Small intestine (tissue), 7 donors: ENCODE measurements at regions not wholly inside any gene's neighbourhood (a gene's known extent, or its start where the extent isn't known, plus 50 kb on each side); places are given as distances from the start of the nearest gene placed in this dataset.

ENCODE experiments used
- DNase-seq, 2 donors: peaks; one replicate each; pipeline versions ENCODE4 v3.0.0 to v3.0.0-alpha.2; 2013
- FAIRE-seq: peaks from 2 replicates; lab custom pipeline; 2012; peaks lifted over from hg19 to GRCh38; lab: Jason Lieb, UNC
- H3K27ac ChIP-seq, 3 donors: one replicate each; pipeline ENCODE4 v1.5.1; 2013; ENCODE audit warnings: low read length in 2 of 3, mild to moderate bottlenecking in 2 of 3, control low read depth in 1 of 3, inconsistent platforms in 1 of 3, low read depth in 1 of 3, moderate library complexity in 1 of 3
- H3K27me3 ChIP-seq, 3 donors: one replicate each; pipeline ENCODE4 v1.6.1; 2013; ENCODE audit warnings: low read length in 3 of 3, inconsistent platforms in 1 of 3; ENCODE audit not compliant: control insufficient read depth in 3 of 3, insufficient read depth in 3 of 3
- H3K36me3 ChIP-seq, 3 donors: one replicate each; pipeline ENCODE4 v1.6.1; 2013; ENCODE audit warnings: low read length in 3 of 3, inconsistent platforms in 1 of 3, low read depth in 1 of 3, mild to moderate bottlenecking in 1 of 3, moderate library complexity in 1 of 3; ENCODE audit not compliant: control insufficient read depth in 3 of 3, insufficient read depth in 2 of 3
- H3K4me1 ChIP-seq, 3 donors: one replicate each; pipeline ENCODE4 v1.6.1; 2013; ENCODE audit warnings: low read length in 2 of 3, inconsistent platforms in 1 of 3, low read depth in 1 of 3, mild to moderate bottlenecking in 1 of 3, moderate library complexity in 1 of 3; ENCODE audit not compliant: control insufficient read depth in 3 of 3, insufficient read depth in 2 of 3
- H3K4me3 ChIP-seq, 3 donors: one replicate each; pipeline ENCODE4 v1.5.1; 2013; ENCODE audit warnings: low read length in 3 of 3, control low read depth in 1 of 3, inconsistent platforms in 1 of 3, low read depth in 1 of 3, mild to moderate bottlenecking in 1 of 3, moderate library complexity in 1 of 3
- H3K9me3 ChIP-seq, 2 donors: one replicate each; pipeline ENCODE4 v1.6.1; 2013; ENCODE audit warnings: low read depth in 1 of 2, low read length in 1 of 2; ENCODE audit not compliant: control insufficient read depth in 2 of 2, insufficient read depth in 1 of 2
- WGBS, 3 donors: extraction: QIAGEN DNeasy Blood & Tissue Kit; methylation state at CpG; one replicate each; pipeline ENCODE4 v1.1.7; 2013; 5-methylcytosine and 5-hydroxymethylcytosine counted together
- donor health status: healthy with polysubstance abuse.
- donor health status: control.
- donor health status: control.
- donor health status: Bipolar disorder and iron deficiency.
- donor health status: healthy.

- WGBS, 3 donors: 61 to 68% (median 62%) methylated on average over 5 of the region's 5 CpGs
- no peak for FAIRE-seq
- Histone ChIP-seq H3K27me3 (peaks cover 0 to 4% (median 0%) of the 10 kb centered on the region in 3 donors), H3K4me1 (no peaks in the 10 kb centered on the region), H3K36me3 (no peaks in the 10 kb centered on the region), H3K27ac (no peak overlapping the region), H3K9me3 (no peaks in the 10 kb centered on the region), H3K4me3 (no peak overlapping the region)
- DNase-seq: no peak
These were observed 583.6 kb upstream of the PIK3C3 start for GRCh38 chr18:41371156-41372045.

- FAIRE-seq: no peak
- WGBS, 3 donors: 26 to 58% (median 37%) methylated on average over 4 of the region's 4 CpGs
- Histone ChIP-seq H3K27ac (no peak overlapping the region), H3K4me3 (no peak overlapping the region), H3K9me3 (no peaks in the 10 kb centered on the region), H3K27me3 (peaks cover 0 to 4% (median 0%) of the 10 kb centered on the region in 3 donors), H3K36me3 (no peaks in the 10 kb centered on the region), H3K4me1 (no peaks in the 10 kb centered on the region)
- DNase-seq: no peak
These were observed 584.3 kb upstream of the PIK3C3 start for GRCh38 chr18:41370740-41371139.

DNA sequence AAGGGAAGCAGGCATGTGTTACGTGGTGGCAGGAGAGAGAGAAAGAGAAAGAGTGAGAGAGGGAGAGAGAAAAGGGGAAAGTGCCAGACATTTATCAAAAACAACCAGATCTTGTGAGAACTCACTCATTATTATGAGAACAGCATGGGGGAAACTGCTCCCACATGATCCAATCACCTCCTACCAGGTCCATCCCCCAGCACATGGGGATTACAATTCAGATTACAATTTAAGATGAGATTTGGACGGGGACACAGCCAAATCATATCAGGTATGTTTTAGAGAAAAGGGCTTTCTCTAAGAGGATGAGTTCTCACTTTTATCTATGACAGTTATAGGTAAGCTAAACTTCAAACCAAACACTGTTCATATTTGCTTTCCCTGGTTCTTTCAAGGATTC, 597.3 kb upstream of the PIK3C3 start:
- DNase-seq (no peak), FAIRE-seq (no peak)
- 72 to 77% (median 74%) methylated on average over 2 of the region's 2 CpGs for WGBS, 3 donors
- no peaks in the 10 kb centered on the region for H3K27me3 ChIP-seq
- H3K4me1 ChIP-seq: no peaks in the 10 kb centered on the region
- no peaks in the 10 kb centered on the region for H3K36me3 ChIP-seq
- no peak overlapping the region for H3K27ac ChIP-seq
- H3K9me3 ChIP-seq: no peaks in the 10 kb centered on the region
- no peak overlapping the region for H3K4me3 ChIP-seq

DNA sequence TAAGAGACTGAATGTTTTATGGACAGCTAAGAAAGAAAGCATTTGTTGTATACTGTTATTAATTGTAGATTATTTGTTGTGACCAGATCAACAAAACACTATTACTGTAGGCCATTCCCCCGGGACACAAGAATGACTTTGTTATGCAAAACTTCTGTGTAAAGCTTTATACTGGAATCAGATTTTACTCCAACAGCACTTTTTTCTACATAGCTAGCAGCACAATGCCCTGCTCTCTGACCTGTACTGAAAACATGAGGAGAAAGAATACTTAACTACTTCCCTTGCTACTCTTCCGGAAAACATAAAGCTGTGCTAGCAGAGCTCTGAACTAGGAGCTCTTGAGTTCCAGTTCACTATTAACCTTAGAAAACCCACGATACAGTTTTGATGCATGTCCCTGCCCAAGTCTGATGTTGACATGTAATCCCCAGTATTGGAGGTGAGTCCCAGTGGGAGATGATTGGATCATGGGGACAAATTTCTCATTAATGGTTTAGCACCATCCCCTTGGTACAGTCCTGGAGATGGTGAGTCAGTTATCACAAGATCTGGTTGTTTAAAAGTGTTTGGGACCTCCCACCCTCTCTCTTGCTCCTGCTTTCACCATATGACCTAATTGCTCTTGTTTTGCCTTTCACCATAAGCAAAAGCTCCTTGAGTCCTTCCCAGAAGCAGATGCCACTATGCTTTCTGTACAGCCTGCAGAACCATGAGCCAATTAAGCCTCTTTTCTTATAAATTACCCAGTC, 601.1 kb upstream of the PIK3C3 start:
- FAIRE-seq (no peak), DNase-seq (no peak)
- WGBS, 3 donors: 70 to 75% (median 75%) methylated on average over 3 of the region's 3 CpGs
- Histone ChIP-seq H3K36me3 (no peaks in the 10 kb centered on the region), H3K27ac (no peak overlapping the region), H3K9me3 (no peaks in the 10 kb centered on the region), H3K27me3 (no peaks in the 10 kb centered on the region), H3K4me1 (no peaks in the 10 kb centered on the region), H3K4me3 (no peak overlapping the region)

GRCh38 chr18:41351430-41351829, 603.6 kb upstream of the PIK3C3 start:
- WGBS, 3 donors: 33 to 70% (median 38%) methylated on average over 3 of the region's 3 CpGs
- Histone ChIP-seq H3K4me3 (no peak overlapping the region), H3K27me3 (no peaks in the 10 kb centered on the region), H3K36me3 (no peaks in the 10 kb centered on the region), H3K9me3 (no peaks in the 10 kb centered on the region), H3K4me1 (no peaks in the 10 kb centered on the region), H3K27ac (no peak overlapping the region)
- DNase-seq: no peak
- FAIRE-seq: no peak

DNA sequence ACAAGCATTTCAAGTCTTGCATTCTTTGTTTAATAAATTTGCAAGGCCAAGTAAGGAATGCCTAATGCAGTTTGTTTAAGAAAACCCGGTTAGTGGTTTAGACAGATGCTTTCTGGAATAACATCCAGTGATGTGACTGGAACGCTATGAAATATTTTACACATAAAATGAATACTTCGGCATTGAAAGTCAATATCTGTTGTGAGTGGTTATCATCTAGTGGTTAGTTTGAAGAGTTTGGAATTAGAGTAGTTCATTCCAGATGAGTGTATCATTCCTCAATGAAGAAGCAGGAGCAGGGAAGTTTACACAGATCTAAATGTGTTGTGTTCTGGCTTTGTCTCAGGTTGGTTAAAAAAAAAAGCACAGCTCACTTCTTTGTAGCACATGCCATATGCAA, 608.0 kb upstream of the PIK3C3 start:
- DNase-seq: no peak
- Histone ChIP-seq H3K27ac (no peak overlapping the region), H3K27me3 (no peaks in the 10 kb centered on the region), H3K4me1 (no peaks in the 10 kb centered on the region), H3K36me3 (no peaks in the 10 kb centered on the region), H3K9me3 (no peaks in the 10 kb centered on the region), H3K4me3 (no peak overlapping the region)
- FAIRE-seq: no peak
- WGBS, 3 donors: 69 to 88% (median 81%) methylated on average over 3 of the region's 3 CpGs

GRCh38 chr18:41343808-41344207, 611.2 kb upstream of the PIK3C3 start:
- Histone ChIP-seq H3K27me3 (no peaks in the 10 kb centered on the region), H3K27ac (no peak overlapping the region), H3K9me3 (no peaks in the 10 kb centered on the region), H3K4me3 (no peak overlapping the region), H3K36me3 (no peaks in the 10 kb centered on the region), H3K4me1 (no peaks in the 10 kb centered on the region)
- 83 to 88% (median 85%) methylated on average over 4 of the region's 4 CpGs for WGBS, 3 donors
- FAIRE-seq (no peak), DNase-seq (no peak)

DNA sequence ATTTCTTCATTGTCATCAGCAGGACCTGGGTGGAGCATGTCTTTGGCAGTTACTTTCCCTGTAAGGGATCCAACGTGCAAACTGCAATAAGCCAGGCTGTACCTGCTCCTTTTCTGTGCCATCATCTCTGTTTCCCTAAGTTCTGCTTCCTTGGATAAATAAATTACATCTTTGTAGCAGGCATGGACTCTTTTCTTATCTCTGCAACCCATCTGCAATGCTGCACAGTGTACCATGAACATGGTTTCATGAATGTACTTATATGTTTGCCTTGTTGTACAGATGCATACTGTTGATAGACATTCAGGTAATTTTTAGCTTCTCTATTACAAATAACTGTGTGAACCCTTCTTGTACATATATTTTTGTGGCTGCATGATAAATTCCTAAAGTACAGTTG, 616.7 kb upstream of the PIK3C3 start:
- 15 to 51% (median 24%) methylated on average over 1 of the region's 1 CpG for WGBS, 3 donors
- Histone ChIP-seq H3K4me3 (no peak overlapping the region), H3K27ac (no peak overlapping the region)

More for the DNA sequence above, 616.7 kb upstream of the PIK3C3 start:
- FAIRE-seq: no peak
- no peak for DNase-seq
- no peaks in the 10 kb centered on the region for H3K4me1 ChIP-seq
- H3K27me3 ChIP-seq: no peaks in the 10 kb centered on the region
- no peaks in the 10 kb centered on the region for H3K36me3 ChIP-seq
- no peaks in the 10 kb centered on the region for H3K9me3 ChIP-seq
